Trophoblast cell (in vitro differentiated cells and primary cell): ENCODE measurements at regions not wholly inside any gene's neighbourhood (a gene's known extent, or its start where the extent isn't known, plus 50 kb on each side); places are given as distances from the start of the nearest gene placed in this dataset.

Source experiments
- DNase-seq, 2 donors: peaks; one replicate each; pipeline ENCODE4 v3.0.0-alpha.2; 2016
- H2AFZ ChIP-seq: 2 replicates; pipeline ENCODE4 v1.6.1; 2013; ENCODE audit warnings: low read length, moderate library complexity, mild to moderate bottlenecking; ENCODE audit not compliant: insufficient read depth, poor library complexity
- H2AK5ac ChIP-seq: 2 replicates; pipeline ENCODE4 v1.6.1; 2013; ENCODE audit warnings: mild to moderate bottlenecking, low read length
- H2BK120ac ChIP-seq: 2 replicates; pipeline ENCODE4 v1.6.1; 2013; ENCODE audit warnings: low read length, mild to moderate bottlenecking, moderate library complexity; ENCODE audit not compliant: insufficient read depth, poor library complexity
- H2BK12ac ChIP-seq: 2 replicates; pipeline ENCODE4 v1.6.1; 2013; ENCODE audit warnings: mild to moderate bottlenecking, low read length, moderate library complexity
- H2BK5ac ChIP-seq: 2 replicates; pipeline ENCODE4 v1.6.1; 2013; ENCODE audit warnings: low read length, low read depth, moderate library complexity, mild to moderate bottlenecking; ENCODE audit not compliant: poor library complexity
- H3K14ac ChIP-seq: 2 replicates; pipeline ENCODE4 v1.6.1; 2013; ENCODE audit warnings: mild to moderate bottlenecking, low read length
- H3K18ac ChIP-seq: 2 replicates; pipeline ENCODE4 v1.6.1; 2013; ENCODE audit warnings: mild to moderate bottlenecking, low read length
- H3K23ac ChIP-seq: 2 replicates; pipeline ENCODE4 v1.6.1; 2013; ENCODE audit warnings: low read length
- H3K27ac ChIP-seq: 2 replicates; pipeline ENCODE4 v1.5.1; 2013; ENCODE audit warnings: low read depth, mild to moderate bottlenecking, inconsistent platforms, low read length, moderate library complexity
- H3K27me3 ChIP-seq: 2 replicates; pipeline ENCODE4 v1.6.1; 2013; ENCODE audit warnings: inconsistent platforms, mild to moderate bottlenecking, low read length, moderate library complexity; ENCODE audit not compliant: insufficient read depth
- H3K36me3 ChIP-seq, 2 experiments: 1 replicate in 1 of 2; 2 replicates in 1 of 2; pipeline ENCODE4 v1.6.1; 2013; ENCODE audit warnings: low read length in 2 of 2, mild to moderate bottlenecking in 2 of 2, moderate library complexity in 1 of 2; ENCODE audit not compliant: insufficient read depth in 2 of 2, control insufficient read depth in 1 of 2
- H3K4ac ChIP-seq: 2 replicates; pipeline ENCODE4 v1.6.1; 2013; ENCODE audit warnings: low read depth, mild to moderate bottlenecking, low read length, moderate library complexity
- H3K4me1 ChIP-seq, 2 experiments: 1 replicate in 1 of 2; 2 replicates in 1 of 2; pipeline ENCODE4 v1.6.1; 2013; ENCODE audit warnings: low read length in 2 of 2, mild to moderate bottlenecking in 2 of 2, moderate library complexity in 1 of 2; ENCODE audit not compliant: insufficient read depth in 2 of 2, control insufficient read depth in 1 of 2
- H3K4me2 ChIP-seq: 2 replicates; pipeline ENCODE4 v1.6.1; 2013; ENCODE audit warnings: inconsistent platforms, mild to moderate bottlenecking, low read length, moderate library complexity
- H3K4me3 ChIP-seq: 2 replicates; pipeline ENCODE4 v1.5.1; 2013; ENCODE audit warnings: mild to moderate bottlenecking, low read depth, low read length, inconsistent platforms
- H3K79me1 ChIP-seq: one replicate; pipeline ENCODE4 v1.6.1; 2013; ENCODE audit warnings: low read length
- H3K79me2 ChIP-seq: 2 replicates; pipeline ENCODE4 v1.6.1; 2013; ENCODE audit warnings: low read length, mild to moderate bottlenecking; ENCODE audit not compliant: control insufficient read depth, insufficient read depth, poor library complexity
- H3K9ac ChIP-seq: 2 replicates; pipeline ENCODE4 v1.6.1; 2013; ENCODE audit warnings: mild to moderate bottlenecking, low read length
- H3K9me3 ChIP-seq: 2 replicates; pipeline ENCODE4 v1.6.1; 2013; ENCODE audit warnings: low read depth, mild to moderate bottlenecking, control low read depth, inconsistent platforms, low read length; ENCODE audit not compliant: insufficient read depth
- H4K12ac ChIP-seq: 2 replicates; pipeline ENCODE4 v1.6.1; 2013; ENCODE audit warnings: low read depth, mild to moderate bottlenecking, low read length, moderate library complexity
- H4K8ac ChIP-seq: 2 replicates; pipeline ENCODE4 v1.6.1; 2013; ENCODE audit warnings: low read depth, mild to moderate bottlenecking, low read length, moderate library complexity
- H4K91ac ChIP-seq: one replicate; pipeline ENCODE4 v1.6.1; 2013; ENCODE audit warnings: low read depth, mild to moderate bottlenecking, low read length, moderate library complexity
- WGBS: extraction: QIAGEN DNeasy Blood & Tissue Kit; methylation state at CpG from one replicate; pipeline ENCODE4 v1.1.7; 2013; ENCODE audit warnings: missing lambda C conversion rate; ENCODE audit not compliant: insufficient read length, insufficient coverage; ENCODE audit errors: extremely low coverage; 5-methylcytosine and 5-hydroxymethylcytosine counted together

DNA sequence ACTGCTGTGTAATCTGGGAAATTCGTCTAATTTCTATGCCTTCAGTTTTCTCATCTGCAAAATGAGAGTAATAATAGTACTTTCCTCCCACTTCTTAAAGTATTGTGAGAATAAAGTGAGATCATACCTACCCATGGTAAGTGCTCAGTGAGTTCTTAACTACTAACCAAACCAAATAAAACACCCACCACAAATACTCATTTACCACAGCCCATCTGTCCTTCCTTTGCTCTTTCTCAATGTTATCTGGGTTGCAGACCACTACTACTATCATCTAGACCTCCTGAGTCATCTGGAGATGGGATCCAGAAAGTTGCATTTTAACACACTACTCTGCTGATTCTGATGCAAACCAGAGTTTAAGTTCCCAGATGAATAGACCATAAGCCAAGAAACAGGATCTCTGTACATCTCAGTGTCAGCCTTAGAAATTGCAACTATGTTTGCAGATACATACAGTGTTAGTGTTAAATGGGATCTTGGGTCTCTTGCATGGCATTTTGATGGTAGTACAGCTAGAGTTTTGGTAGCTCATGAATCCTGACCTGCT lies 105.4 kb upstream of the ATP10B start:
- Histone ChIP-seq H3K9ac (no peak overlapping the region), H3K4me3 (no peak overlapping the region), H3K27me3 (no peaks in the 10 kb centered on the region), H3K4me1 (no peaks in the 10 kb centered on the region), H4K8ac (no peak overlapping the region), H4K91ac (no peak overlapping the region), H4K12ac (no peak overlapping the region), H3K23ac (no peak overlapping the region), H3K36me3 (no peaks in the 10 kb centered on the region), H2BK12ac (no peak overlapping the region), H2BK5ac (no peak overlapping the region), H2AK5ac (no peak overlapping the region), H3K27ac (no peak overlapping the region), H3K79me2 (no peaks in the 10 kb centered on the region), H3K14ac (no peak overlapping the region), H3K9me3 (no peaks in the 10 kb centered on the region), H3K4ac (no peak overlapping the region), H3K4me2 (no peak overlapping the region), H3K79me1 (no peaks in the 10 kb centered on the region), H3K18ac (no peak overlapping the region), H2BK120ac (no peak overlapping the region), H2AFZ (no peak overlapping the region)
- no peak for DNase-seq
- no CpG with 5 or more reads among the region's 1 CpG for WGBS

DNA sequence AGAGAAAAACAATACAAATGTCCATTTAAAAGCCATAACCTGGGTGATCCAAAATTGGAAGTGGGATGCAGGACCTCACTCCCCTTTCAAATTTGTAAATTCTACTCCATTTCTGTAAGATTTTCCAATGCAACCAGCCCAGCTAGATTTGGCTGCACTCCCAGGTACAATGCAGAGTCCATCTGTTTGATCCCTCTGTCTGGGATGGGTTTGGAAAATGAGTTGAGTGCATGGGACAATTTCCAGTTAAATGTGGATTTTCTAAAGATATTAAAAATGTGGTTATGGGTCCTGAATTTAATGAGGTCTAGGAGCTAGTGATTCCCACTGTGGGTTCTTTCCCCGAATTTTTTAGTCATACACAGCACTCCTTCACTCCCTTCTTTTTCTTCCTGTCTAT lies 104.0 kb upstream of the ATP10B start:
- H3K36me3 ChIP-seq, result no peaks in the 10 kb centered on the region
- no peak overlapping the region for H3K14ac ChIP-seq
- H2BK5ac ChIP-seq, result no peak overlapping the region
- no peak overlapping the region for H4K12ac ChIP-seq
- H2BK12ac ChIP-seq, result no peak overlapping the region
- H4K91ac ChIP-seq, result no peak overlapping the region
- no peak overlapping the region for H3K23ac ChIP-seq
- no peaks in the 10 kb centered on the region for H3K79me2 ChIP-seq
- H3K79me1 ChIP-seq, result no peaks in the 10 kb centered on the region
- no CpG with 5 or more reads among the region's 1 CpG for WGBS
- no peaks in the 10 kb centered on the region for H3K4me1 ChIP-seq
- no peak overlapping the region for H4K8ac ChIP-seq
- no peak for DNase-seq
- no peak overlapping the region for H3K18ac ChIP-seq
- no peak overlapping the region for H3K9ac ChIP-seq
- no peak overlapping the region for H2AK5ac ChIP-seq
- no peak overlapping the region for H3K4ac ChIP-seq
- H3K4me2 ChIP-seq, result no peak overlapping the region
- H3K27me3 ChIP-seq, result no peaks in the 10 kb centered on the region
- H2AFZ ChIP-seq, result no peak overlapping the region
- H2BK120ac ChIP-seq, result no peak overlapping the region
- H3K9me3 ChIP-seq, result no peaks in the 10 kb centered on the region
- no peak overlapping the region for H3K4me3 ChIP-seq
- H3K27ac ChIP-seq, result no peak overlapping the region

DNA sequence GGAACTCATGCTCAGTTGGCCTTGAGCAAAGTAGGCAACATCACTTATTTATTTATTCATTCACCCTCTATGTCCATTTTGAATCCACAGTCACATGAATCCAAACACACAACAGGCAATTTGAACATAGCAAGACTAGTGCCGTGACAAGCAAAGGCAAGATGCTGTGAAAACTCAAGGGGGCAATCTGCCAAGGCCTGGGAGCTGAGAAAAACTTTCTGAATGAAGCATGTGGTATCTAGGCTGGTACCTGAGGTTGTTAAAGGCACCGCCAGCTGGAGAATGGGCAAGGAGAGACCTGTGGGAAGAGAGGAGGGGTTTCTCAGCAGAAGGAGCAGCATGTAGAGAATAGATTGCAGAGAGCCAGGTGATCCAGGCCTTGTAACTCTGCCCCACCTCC lies 98.3 kb upstream of the ATP10B start:
- WGBS, result no CpG with 5 or more reads among the region's 2 CpGs
- Histone ChIP-seq H3K4me1 (no peaks in the 10 kb centered on the region), H3K36me3 (no peaks in the 10 kb centered on the region)

DNA sequence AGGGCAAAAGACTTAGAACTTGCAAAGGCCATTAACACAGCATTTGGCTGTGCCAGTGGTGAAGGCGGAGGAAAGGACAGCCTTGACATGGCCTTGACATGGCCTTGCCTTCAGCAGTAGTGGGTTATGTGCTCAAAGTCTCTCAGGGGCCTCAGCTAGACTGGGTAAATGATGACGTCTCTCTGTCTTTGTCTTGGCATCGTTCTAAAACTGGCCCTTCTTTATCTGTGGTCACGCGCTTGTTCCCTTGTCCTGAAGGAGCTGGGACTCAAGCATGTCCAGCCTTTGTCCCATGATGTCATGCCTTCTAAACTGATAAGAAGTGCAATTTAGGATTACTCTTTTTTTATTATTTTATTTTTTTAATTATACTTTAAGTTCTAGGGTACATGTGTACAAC lies 88.7 kb upstream of the ATP10B start:
- peaks cover 2 to 5% of the 10 kb centered on the region in 2 experiments for H3K4me1 ChIP-seq
- H3K4me3 ChIP-seq, result no peak overlapping the region
- H3K14ac ChIP-seq, result no peak overlapping the region
- H3K4ac ChIP-seq, result no peak overlapping the region
- no peak for DNase-seq
- H2BK12ac ChIP-seq, result no peak overlapping the region
- H3K79me1 ChIP-seq, result no peaks in the 10 kb centered on the region
- no peak overlapping the region for H4K8ac ChIP-seq
- no peak overlapping the region for H3K23ac ChIP-seq
- no peak overlapping the region for H2AK5ac ChIP-seq
- WGBS, result no CpG with 5 or more reads among the region's 5 CpGs
- H3K18ac ChIP-seq, result no peak overlapping the region
- H2BK5ac ChIP-seq, result no peak overlapping the region
- no peak overlapping the region for H4K91ac ChIP-seq
- no peaks in the 10 kb centered on the region for H3K27me3 ChIP-seq
- H2AFZ ChIP-seq, result no peak overlapping the region
- H2BK120ac ChIP-seq, result no peak overlapping the region
- no peak overlapping the region for H3K4me2 ChIP-seq
- no peaks in the 10 kb centered on the region for H3K9me3 ChIP-seq
- no peak overlapping the region for H3K27ac ChIP-seq
- H4K12ac ChIP-seq, result no peak overlapping the region
- H3K9ac ChIP-seq, result no peak overlapping the region
- no peaks in the 10 kb centered on the region for H3K36me3 ChIP-seq
- H3K79me2 ChIP-seq, result no peaks in the 10 kb centered on the region

More for the DNA sequence above, 98.3 kb upstream of the ATP10B start:
- Histone ChIP-seq H3K9ac (no peak overlapping the region), H4K12ac (no peak overlapping the region), H3K23ac (no peak overlapping the region), H2AK5ac (no peak overlapping the region), H3K14ac (no peak overlapping the region), H3K9me3 (peaks cover 4% of the 10 kb centered on the region), H3K27ac (no peak overlapping the region), H4K91ac (no peak overlapping the region), H3K79me2 (no peaks in the 10 kb centered on the region), H3K79me1 (no peaks in the 10 kb centered on the region), H3K18ac (no peak overlapping the region), H2BK5ac (no peak overlapping the region), H2BK12ac (no peak overlapping the region), H3K4me3 (no peak overlapping the region), H2BK120ac (no peak overlapping the region), H3K4ac (no peak overlapping the region), H2AFZ (no peak overlapping the region), H4K8ac (no peak overlapping the region), H3K27me3 (no peaks in the 10 kb centered on the region), H3K4me2 (no peak overlapping the region)
- no peak for DNase-seq
